ENCODE measurements at regions not wholly inside any gene's neighbourhood (a gene's known extent, or its start where the extent isn't known, plus 50 kb on each side); places are given as distances from the start of the nearest gene placed in this dataset.

- TF ChIP-seq CTCF (IDR thresholded peaks at IDR 0.05; ENCODE audit: low read depth, low read length) = no peak
- TF ChIP-seq EZH2phosphoT487 (IDR thresholded peaks at IDR 0.05; ENCODE audit: low read depth) = no peak
These were observed 414.0 kb upstream of the TRIB2 start for GRCh38 chr2:12302691-12303090.
